ENCODE measurements at regions not wholly inside any gene's neighbourhood (a gene's known extent, or its start where the extent isn't known, plus 50 kb on each side); places are given as distances from the start of the nearest gene placed in this dataset.

DNA sequence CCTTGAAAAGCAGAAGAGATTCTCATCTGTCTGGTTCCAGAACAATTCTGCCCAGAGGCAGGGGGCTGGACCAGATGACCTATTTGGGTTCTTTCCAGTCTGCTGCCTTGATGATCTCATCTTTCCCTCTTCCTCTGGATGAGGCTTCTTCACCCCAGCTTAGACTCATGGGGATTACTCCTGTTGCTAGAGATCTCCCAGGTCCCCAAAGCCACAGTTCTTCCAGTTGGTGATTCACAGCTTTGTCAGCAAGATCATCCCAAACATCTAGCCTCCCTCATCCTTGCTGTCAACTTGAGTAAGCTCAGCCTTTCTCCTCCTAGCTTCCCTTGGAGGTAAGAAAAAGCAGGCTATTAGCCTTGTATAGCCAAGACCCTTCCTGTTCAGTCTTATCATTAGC lies 64.2 kb upstream of the PJA1 start:
- no peak overlapping the region for H3K14ac ChIP-seq (ENCODE audit: insufficient read depth, low read length)
- no peak overlapping the region for H4K8ac ChIP-seq (replicated peaks; ENCODE audit: insufficient read length, low read depth, low read length)
- no peak overlapping the region for H3K23ac ChIP-seq (ENCODE audit: insufficient read length, low read depth, low read length)
- Mint-ChIP-seq H3K27ac (no peak overlapping the region), H3K36me3 (ENCODE audit: insufficient read depth in 1 of 3, low read depth in 3 of 3) (no peaks in the 10 kb centered on the region; a peak in 1 of 7 replicates), H3K4me3 (no peak overlapping the region), H3K9me3 (peaks cover 58 to 62% of the 10 kb centered on the region in 2 experiments), H3K27me3 (ENCODE audit: low read depth) (peaks cover 97% of the 10 kb centered on the region), H3K4me1 (no peaks in the 10 kb centered on the region)
- no peak overlapping the region for H4K5ac ChIP-seq (ENCODE audit: insufficient read length, low read depth, low read length)
- H4K91ac ChIP-seq (ENCODE audit: insufficient read length, low read depth, low read length) = no peak overlapping the region
- no peak overlapping the region for H3T11ph ChIP-seq (ENCODE audit: low read length)
- H2BK5ac ChIP-seq (ENCODE audit: insufficient read length, low read length) = no peak overlapping the region
- H2BK12ac ChIP-seq (ENCODE audit: insufficient read length, low read depth, low read length) = no peak overlapping the region
- no peak overlapping the region for H2BK20ac ChIP-seq (ENCODE audit: low read depth, low read length, poor library complexity, severe bottlenecking)
- no peak overlapping the region for H3K56ac ChIP-seq (ENCODE audit: insufficient read length, low read depth, low read length)
- H2AFZ ChIP-seq (ENCODE audit: low read length) = no peak overlapping the region
- H2BK120ac ChIP-seq (ENCODE audit: low read depth, low read length, poor library complexity, severe bottlenecking) = no peak overlapping the region
- H3K9ac ChIP-seq (ENCODE audit: extremely low read depth, insufficient read length, low read length) = no peak overlapping the region
- no peaks in the 10 kb centered on the region for H3K4me1 ChIP-seq (ENCODE audit: insufficient read depth, low read length)
- H3K27ac ChIP-seq (ENCODE audit: insufficient read length, low read depth, low read length) = no peak overlapping the region
- no peaks in the 10 kb centered on the region for H4K20me1 ChIP-seq (ENCODE audit: control insufficient read depth, insufficient read depth, insufficient read length)
- peaks cover 6% of the 10 kb centered on the region for H3K9me3 ChIP-seq (ENCODE audit: control insufficient read depth, low read depth, low read length)
- H3K79me1 ChIP-seq (ENCODE audit: insufficient read depth, low read depth, low read length, poor library complexity, severe bottlenecking) = no peaks in the 10 kb centered on the region
- H2AK5ac ChIP-seq (ENCODE audit: insufficient read length, low read length) = no peak overlapping the region
- no peak overlapping the region for H3K4me2 ChIP-seq (ENCODE audit: insufficient read depth, insufficient read length, low read length)
- H3K4ac ChIP-seq (ENCODE audit: low read depth, low read length) = no peak overlapping the region
- H2BK15ac ChIP-seq (ENCODE audit: low read depth, low read length) = no peak overlapping the region
- peaks cover 7% of the 10 kb centered on the region for H3K27me3 ChIP-seq (ENCODE audit: insufficient read depth, low read length)
- H3K23me2 ChIP-seq (ENCODE audit: insufficient read length, low read depth, low read length, poor library complexity, severe bottlenecking) = no peaks in the 10 kb centered on the region
- DNase-seq = no peak
- TF ChIP-seq, protein P1, sequence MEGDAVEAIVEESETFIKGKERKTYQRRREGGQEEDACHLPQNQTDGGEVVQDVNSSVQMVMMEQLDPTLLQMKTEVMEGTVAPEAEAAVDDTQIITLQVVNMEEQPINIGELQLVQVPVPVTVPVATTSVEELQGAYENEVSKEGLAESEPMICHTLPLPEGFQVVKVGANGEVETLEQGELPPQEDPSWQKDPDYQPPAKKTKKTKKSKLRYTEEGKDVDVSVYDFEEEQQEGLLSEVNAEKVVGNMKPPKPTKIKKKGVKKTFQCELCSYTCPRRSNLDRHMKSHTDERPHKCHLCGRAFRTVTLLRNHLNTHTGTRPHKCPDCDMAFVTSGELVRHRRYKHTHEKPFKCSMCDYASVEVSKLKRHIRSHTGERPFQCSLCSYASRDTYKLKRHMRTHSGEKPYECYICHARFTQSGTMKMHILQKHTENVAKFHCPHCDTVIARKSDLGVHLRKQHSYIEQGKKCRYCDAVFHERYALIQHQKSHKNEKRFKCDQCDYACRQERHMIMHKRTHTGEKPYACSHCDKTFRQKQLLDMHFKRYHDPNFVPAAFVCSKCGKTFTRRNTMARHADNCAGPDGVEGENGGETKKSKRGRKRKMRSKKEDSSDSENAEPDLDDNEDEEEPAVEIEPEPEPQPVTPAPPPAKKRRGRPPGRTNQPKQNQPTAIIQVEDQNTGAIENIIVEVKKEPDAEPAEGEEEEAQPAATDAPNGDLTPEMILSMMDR (conservative IDR thresholded peaks at IDR 0.05) = no peak
- no peaks in the 10 kb centered on the region for H3K79me2 ChIP-seq (ENCODE audit: insufficient read depth, low read length)
- H3K18ac ChIP-seq (ENCODE audit: insufficient read length, low read depth, low read length) = no peak overlapping the region
